ENCODE measurements at regions not wholly inside any gene's neighbourhood (a gene's known extent, or its start where the extent isn't known, plus 50 kb on each side); places are given as distances from the start of the nearest gene placed in this dataset.

- TF ChIP-seq, protein P1, sequence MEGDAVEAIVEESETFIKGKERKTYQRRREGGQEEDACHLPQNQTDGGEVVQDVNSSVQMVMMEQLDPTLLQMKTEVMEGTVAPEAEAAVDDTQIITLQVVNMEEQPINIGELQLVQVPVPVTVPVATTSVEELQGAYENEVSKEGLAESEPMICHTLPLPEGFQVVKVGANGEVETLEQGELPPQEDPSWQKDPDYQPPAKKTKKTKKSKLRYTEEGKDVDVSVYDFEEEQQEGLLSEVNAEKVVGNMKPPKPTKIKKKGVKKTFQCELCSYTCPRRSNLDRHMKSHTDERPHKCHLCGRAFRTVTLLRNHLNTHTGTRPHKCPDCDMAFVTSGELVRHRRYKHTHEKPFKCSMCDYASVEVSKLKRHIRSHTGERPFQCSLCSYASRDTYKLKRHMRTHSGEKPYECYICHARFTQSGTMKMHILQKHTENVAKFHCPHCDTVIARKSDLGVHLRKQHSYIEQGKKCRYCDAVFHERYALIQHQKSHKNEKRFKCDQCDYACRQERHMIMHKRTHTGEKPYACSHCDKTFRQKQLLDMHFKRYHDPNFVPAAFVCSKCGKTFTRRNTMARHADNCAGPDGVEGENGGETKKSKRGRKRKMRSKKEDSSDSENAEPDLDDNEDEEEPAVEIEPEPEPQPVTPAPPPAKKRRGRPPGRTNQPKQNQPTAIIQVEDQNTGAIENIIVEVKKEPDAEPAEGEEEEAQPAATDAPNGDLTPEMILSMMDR (conservative IDR thresholded peaks at IDR 0.05; ENCODE audit: low read depth, low read length): no peak; the same call in 1 of the 2 replicates
- no peak for TF ChIP-seq EZH2 (IDR thresholded peaks at IDR 0.05; ENCODE audit: borderline replicate concordance, low read depth, low read length, poor library complexity, severe bottlenecking)
These were observed 59.6 kb upstream of the PITRM1 start for GRCh38 chr10:3231951-3232730.

Measured in A673 (cell line).